Liver (tissue), 8 donors: ENCODE measurements at regions not wholly inside any gene's neighbourhood (a gene's known extent, or its start where the extent isn't known, plus 50 kb on each side); places are given as distances from the start of the nearest gene placed in this dataset.

ENCODE experiments used
- DNase-seq: peaks from one replicate; pipeline ENCODE4 v3.0.0-alpha.2; 2017; ENCODE audit warnings: low spot score
- H3K27ac ChIP-seq, 2 donors: one replicate each; pipeline ENCODE4 v1.7.0; 2013; ENCODE audit warnings: inconsistent platforms in 2 of 2, low read length in 2 of 2, control low read depth in 1 of 2, low read depth in 1 of 2, mild to moderate bottlenecking in 1 of 2
- H3K27me3 ChIP-seq, 4 donors: one replicate each; pipeline versions ENCODE4 v1.6.1 to v1.7.0; 2013; ENCODE audit warnings: low read length in 3 of 4, inconsistent platforms in 1 of 4, mild to moderate bottlenecking in 1 of 4, moderate library complexity in 1 of 4; ENCODE audit not compliant: control insufficient read depth in 4 of 4, insufficient read depth in 4 of 4
- H3K36me3 ChIP-seq, 4 donors: one replicate each; pipeline versions ENCODE4 v1.6.1 to v1.7.0; 2013; ENCODE audit warnings: low read length in 3 of 4, mild to moderate bottlenecking in 3 of 4, low read depth in 1 of 4, moderate library complexity in 1 of 4; ENCODE audit not compliant: control insufficient read depth in 4 of 4, insufficient read depth in 3 of 4
- H3K4me1 ChIP-seq, 4 donors: one replicate each; pipeline versions ENCODE4 v1.6.1 to v1.7.0; 2013; ENCODE audit warnings: low read length in 3 of 4, mild to moderate bottlenecking in 3 of 4, moderate library complexity in 1 of 4; ENCODE audit not compliant: control insufficient read depth in 4 of 4, insufficient read depth in 4 of 4
- H3K4me3 ChIP-seq, 3 donors: one replicate each; pipeline versions ENCODE4 v1.6.1 to v1.7.0; 2013; ENCODE audit warnings: low read length in 3 of 3, control low read depth in 1 of 3, low read depth in 1 of 3, mild to moderate bottlenecking in 1 of 3
- H3K9ac ChIP-seq, 2 donors: one replicate each; pipeline ENCODE4 v1.7.0; 2013; ENCODE audit warnings: low read length in 2 of 2, mild to moderate bottlenecking in 2 of 2, moderate library complexity in 2 of 2, control low read depth in 1 of 2, low read depth in 1 of 2
- H3K9me3 ChIP-seq, 4 donors: one replicate each; pipeline versions ENCODE4 v1.6.1 to v1.7.0; 2013; ENCODE audit warnings: low read length in 3 of 4; ENCODE audit not compliant: control insufficient read depth in 4 of 4
- EGR1 ChIP-seq, 2 donors: IDR thresholded peaks; 2 replicates each; pipeline ENCODE4 v1.6.1; 2016 to 2018; ENCODE audit warnings: antibody characterized with exemption in 2 of 2, low read depth in 2 of 2
- FOXA1 ChIP-seq: IDR thresholded peaks from 2 replicates; pipeline ENCODE4 v1.6.1; 2016; ENCODE audit warnings: antibody characterized with exemption
- GABPA ChIP-seq, 2 donors: IDR thresholded peaks in 1 of 2; conservative IDR thresholded peaks in 1 of 2; 2 replicates each; pipeline ENCODE4 v1.6.1; 2016; ENCODE audit warnings: antibody characterized with exemption in 2 of 2, mild to moderate bottlenecking in 1 of 2, moderate library complexity in 1 of 2
- HNF4A ChIP-seq, 2 donors: conservative IDR thresholded peaks; 2 replicates each; pipeline ENCODE4 v1.6.1; 2016; ENCODE audit warnings: antibody characterized with exemption in 2 of 2, mild to moderate bottlenecking in 2 of 2
- HNF4G ChIP-seq: IDR thresholded peaks from 2 replicates; pipeline ENCODE4 v1.6.1; 2016; ENCODE audit warnings: antibody characterized with exemption
- JUND ChIP-seq, 2 donors: IDR thresholded peaks; 2 replicates each; pipeline ENCODE4 v1.6.1; 2016; ENCODE audit warnings: antibody characterized with exemption in 2 of 2
- NR2F2 ChIP-seq: IDR thresholded peaks from 2 replicates; pipeline ENCODE4 v1.6.1; 2016; ENCODE audit warnings: antibody characterized with exemption
- RAD21 ChIP-seq, 2 donors: IDR thresholded peaks; 2 replicates each; pipeline ENCODE4 v1.6.1; 2016; ENCODE audit warnings: antibody characterized with exemption in 2 of 2, mild to moderate bottlenecking in 2 of 2
- RXRA ChIP-seq, 2 donors: IDR thresholded peaks; 2 replicates each; pipeline ENCODE4 v1.6.1; 2017 to 2018; ENCODE audit warnings: antibody characterized with exemption in 2 of 2, mild to moderate bottlenecking in 1 of 2
- SP1 ChIP-seq: IDR thresholded peaks from 2 replicates; pipeline ENCODE4 v1.6.1; 2018; ENCODE audit warnings: antibody characterized with exemption, mild to moderate bottlenecking
- TAF1 ChIP-seq: conservative IDR thresholded peaks from 2 replicates; pipeline ENCODE4 v1.6.1; 2016; ENCODE audit warnings: antibody characterized with exemption, mild to moderate bottlenecking
- YY1 ChIP-seq: IDR thresholded peaks from 2 replicates; pipeline ENCODE4 v1.6.1; 2016; ENCODE audit warnings: antibody characterized with exemption, mild to moderate bottlenecking
- WGBS: extraction: QIAGEN DNeasy Blood & Tissue Kit; methylation state at CpG from one replicate; pipeline ENCODE4 v1.1.7; 2013; 5-methylcytosine and 5-hydroxymethylcytosine counted together
- TF ChIP-seq, protein P1 (sequence below): fragments of 150-350 bp; IDR thresholded peaks from 2 replicates; pipeline ENCODE4 v1.5.1; 2017; ENCODE audit warnings: improper control_type of control experiment, low read depth, low read length; ENCODE audit not compliant: missing input control
- TF ChIP-seq, protein P2 (sequence below): IDR thresholded peaks from 2 replicates; pipeline ENCODE4 v1.6.1; 2016; ENCODE audit warnings: antibody characterized with exemption
- TF ChIP-seq, protein P3 (sequence below): IDR thresholded peaks from 2 replicates; pipeline ENCODE4 v1.6.1; 2016; ENCODE audit warnings: antibody characterized with exemption
- donor health status: healthy.
- donor health status: healthy.
- donor health status: healthy.
- donor health status: healthy.
- donor health status: healthy.

DNA sequence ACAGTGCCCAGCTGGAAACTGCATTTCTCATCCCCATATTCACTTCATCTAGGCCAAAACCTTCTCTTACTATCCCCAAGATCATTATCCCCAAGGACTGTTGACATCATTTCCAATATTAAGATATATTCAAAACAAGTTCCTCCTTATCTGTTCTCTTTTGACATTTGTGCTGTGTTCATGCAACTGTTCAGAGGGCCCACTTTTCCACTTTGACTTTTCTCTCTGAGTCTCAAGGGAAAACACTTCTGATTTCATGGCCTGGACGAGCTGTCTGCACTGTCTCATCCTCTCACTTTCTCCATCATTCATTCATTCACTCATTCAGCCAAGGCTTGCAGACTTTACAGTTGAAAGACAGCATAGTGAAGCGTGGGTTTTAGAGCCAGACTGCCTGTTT lies 173.7 kb upstream of the DAPK1 start:
- no peak overlapping the region for H3K9ac ChIP-seq
- DNase-seq, result no peak
- 56% methylated on average over 2 of the region's 2 CpGs for WGBS
- H3K9me3 ChIP-seq, result no peaks in the 10 kb centered on the region
- no peaks in the 10 kb centered on the region for H3K4me1 ChIP-seq
- H3K27me3 ChIP-seq, result no peaks in the 10 kb centered on the region
- TF ChIP-seq HNF4G, result no peak
- no peak for TF ChIP-seq HNF4A (conservative IDR thresholded peaks at IDR 0.05)
- no peak for TF ChIP-seq NR2F2
- no peak for TF ChIP-seq SP1
- TF ChIP-seq, protein P1, sequence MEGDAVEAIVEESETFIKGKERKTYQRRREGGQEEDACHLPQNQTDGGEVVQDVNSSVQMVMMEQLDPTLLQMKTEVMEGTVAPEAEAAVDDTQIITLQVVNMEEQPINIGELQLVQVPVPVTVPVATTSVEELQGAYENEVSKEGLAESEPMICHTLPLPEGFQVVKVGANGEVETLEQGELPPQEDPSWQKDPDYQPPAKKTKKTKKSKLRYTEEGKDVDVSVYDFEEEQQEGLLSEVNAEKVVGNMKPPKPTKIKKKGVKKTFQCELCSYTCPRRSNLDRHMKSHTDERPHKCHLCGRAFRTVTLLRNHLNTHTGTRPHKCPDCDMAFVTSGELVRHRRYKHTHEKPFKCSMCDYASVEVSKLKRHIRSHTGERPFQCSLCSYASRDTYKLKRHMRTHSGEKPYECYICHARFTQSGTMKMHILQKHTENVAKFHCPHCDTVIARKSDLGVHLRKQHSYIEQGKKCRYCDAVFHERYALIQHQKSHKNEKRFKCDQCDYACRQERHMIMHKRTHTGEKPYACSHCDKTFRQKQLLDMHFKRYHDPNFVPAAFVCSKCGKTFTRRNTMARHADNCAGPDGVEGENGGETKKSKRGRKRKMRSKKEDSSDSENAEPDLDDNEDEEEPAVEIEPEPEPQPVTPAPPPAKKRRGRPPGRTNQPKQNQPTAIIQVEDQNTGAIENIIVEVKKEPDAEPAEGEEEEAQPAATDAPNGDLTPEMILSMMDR, result no peak
- no peak for TF ChIP-seq YY1
- no peak for TF ChIP-seq RXRA (IDR thresholded peaks at IDR 0.05)
- no peak for TF ChIP-seq FOXA1
- TF ChIP-seq, protein P2, sequence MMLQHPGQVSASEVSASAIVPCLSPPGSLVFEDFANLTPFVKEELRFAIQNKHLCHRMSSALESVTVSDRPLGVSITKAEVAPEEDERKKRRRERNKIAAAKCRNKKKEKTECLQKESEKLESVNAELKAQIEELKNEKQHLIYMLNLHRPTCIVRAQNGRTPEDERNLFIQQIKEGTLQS, result no peak
- no peak for TF ChIP-seq GABPA (IDR thresholded peaks at IDR 0.05 in 1 of 2, conservative IDR thresholded peaks at IDR 0.05 in 1 of 2)
- no peak for TF ChIP-seq EGR1 (IDR thresholded peaks at IDR 0.05; ENCODE audit: low read depth in 2 of 2)
- no peak for TF ChIP-seq JUND (IDR thresholded peaks at IDR 0.05)
- no peaks in the 10 kb centered on the region for H3K36me3 ChIP-seq
- no peak overlapping the region for H3K4me3 ChIP-seq
- no peak overlapping the region for H3K27ac ChIP-seq

DNA sequence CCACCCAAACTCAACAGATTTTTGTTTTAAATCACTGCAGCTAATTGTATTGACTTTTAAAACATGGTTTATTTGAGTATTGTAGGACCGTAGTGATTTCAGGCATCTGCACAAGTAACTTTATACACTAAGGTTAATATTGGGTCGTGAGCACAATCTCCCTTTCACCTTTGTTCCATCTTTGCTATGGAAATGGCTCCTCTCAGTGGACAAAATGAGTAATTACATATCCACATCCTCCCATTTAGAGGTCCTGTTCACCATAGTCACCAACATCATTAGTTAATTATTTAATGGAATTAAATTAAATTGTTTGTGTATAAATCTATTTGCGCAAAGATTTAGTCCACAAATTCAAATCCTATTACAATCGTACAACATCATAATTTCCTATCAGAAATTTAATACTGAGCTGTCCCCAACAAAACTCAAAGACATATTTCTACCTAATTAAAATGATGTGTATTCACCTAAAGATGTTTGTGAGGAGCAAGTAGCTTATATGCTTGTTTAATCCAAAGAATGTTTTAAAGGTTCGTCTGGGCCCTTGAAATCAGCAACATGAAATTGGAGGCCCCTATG lies 173.0 kb upstream of the DAPK1 start:
- under 1% methylated on average over 5 of the region's 5 CpGs for WGBS
- TF ChIP-seq RAD21 (IDR thresholded peaks at IDR 0.05), result peak; percentile 100
- no peak for TF ChIP-seq GABPA (IDR thresholded peaks at IDR 0.05 in 1 of 2, conservative IDR thresholded peaks at IDR 0.05 in 1 of 2)
- TF ChIP-seq, protein P1, result peak; percentile 88
- no peak for TF ChIP-seq TAF1
- peak in 1 of 2 donors; percentile 9 for TF ChIP-seq RXRA (IDR thresholded peaks at IDR 0.05)
- no peak for TF ChIP-seq SP1
- Histone ChIP-seq H3K27me3 (no peaks in the 10 kb centered on the region), H3K4me3 (no peak overlapping the region), H3K27ac (no peak overlapping the region), H3K9me3 (no peaks in the 10 kb centered on the region), H3K4me1 (no peaks in the 10 kb centered on the region), H3K36me3 (no peaks in the 10 kb centered on the region), H3K9ac (no peak overlapping the region)
- no peak for DNase-seq

DNA sequence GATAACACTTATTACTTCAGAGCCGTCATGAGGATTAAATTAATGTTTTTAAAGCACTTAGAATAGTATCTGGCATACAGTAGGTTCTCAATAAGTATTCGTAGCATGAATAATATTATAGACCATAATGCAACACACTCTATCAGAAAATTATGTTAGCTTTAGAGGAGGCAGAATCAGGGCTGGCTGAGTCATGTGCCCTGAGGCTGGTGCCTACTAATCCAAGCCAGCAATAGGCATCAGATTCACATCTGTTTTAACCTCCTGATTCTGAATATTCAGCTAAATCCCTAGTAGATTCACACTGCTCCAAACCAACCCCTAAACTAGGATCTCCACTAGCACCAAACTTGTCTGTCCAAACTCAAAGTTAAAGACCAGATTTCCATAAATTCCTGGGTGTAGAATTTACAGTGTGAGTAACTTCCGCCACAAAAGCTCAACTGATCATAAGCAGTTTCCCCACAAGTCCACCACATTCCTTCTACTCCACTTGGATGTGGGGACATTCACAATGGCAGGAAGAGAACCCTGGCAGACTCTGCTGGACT lies 170.0 kb upstream of the DAPK1 start:
- Histone ChIP-seq H3K9me3 (peaks cover 0 to 8% (median 2%) of the 10 kb centered on the region in 4 donors), H3K4me3 (no peak overlapping the region), H3K36me3 (no peaks in the 10 kb centered on the region), H3K27ac (no peak overlapping the region), H3K9ac (no peak overlapping the region), H3K4me1 (no peaks in the 10 kb centered on the region), H3K27me3 (no peaks in the 10 kb centered on the region)
- no peak for DNase-seq
- WGBS, result 88% methylated on average over 3 of the region's 3 CpGs
- TF ChIP-seq, protein P2, result no peak
- TF ChIP-seq HNF4G, result no peak
- TF ChIP-seq, protein P3, sequence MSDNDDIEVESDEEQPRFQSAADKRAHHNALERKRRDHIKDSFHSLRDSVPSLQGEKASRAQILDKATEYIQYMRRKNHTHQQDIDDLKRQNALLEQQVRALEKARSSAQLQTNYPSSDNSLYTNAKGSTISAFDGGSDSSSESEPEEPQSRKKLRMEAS, result no peak
